Mesendoderm (in vitro differentiated cells): ENCODE measurements at regions not wholly inside any gene's neighbourhood (a gene's known extent, or its start where the extent isn't known, plus 50 kb on each side); places are given as distances from the start of the nearest gene placed in this dataset.

Experiments used
- DNase-seq: peaks from one replicate; pipeline ENCODE4 v3.0.0; 2013
- H2AK5ac ChIP-seq: 2 replicates; pipeline ENCODE4 v1.6.1; 2013; ENCODE audit warnings: low read length, inconsistent platforms
- H2BK120ac ChIP-seq: 2 replicates; pipeline ENCODE4 v1.6.1; 2013; ENCODE audit warnings: low read depth, mild to moderate bottlenecking, low read length, moderate library complexity, mixed read lengths
- H2BK15ac ChIP-seq: replicated peaks from 2 replicates; pipeline ENCODE4 v1.6.1; 2013; ENCODE audit warnings: low read depth, mild to moderate bottlenecking, moderate library complexity
- H2BK5ac ChIP-seq: 2 replicates; pipeline ENCODE4 v1.6.1; 2013; ENCODE audit warnings: low read length, inconsistent platforms
- H3K18ac ChIP-seq: 2 replicates; pipeline ENCODE4 v1.6.1; 2013; ENCODE audit warnings: mild to moderate bottlenecking, low read length, mixed read lengths
- H3K23ac ChIP-seq: one replicate; pipeline ENCODE4 v1.6.1; 2013; ENCODE audit warnings: low read length
- H3K27ac ChIP-seq: 2 replicates; pipeline ENCODE4 v1.5.1; 2013; ENCODE audit warnings: low read depth, mild to moderate bottlenecking, inconsistent platforms, low read length, moderate library complexity
- H3K27me3 ChIP-seq: 2 replicates; pipeline ENCODE4 v1.6.1; 2013; ENCODE audit warnings: low read length, control low read depth, mild to moderate bottlenecking, inconsistent platforms; ENCODE audit not compliant: insufficient read depth, poor library complexity
- H3K36me3 ChIP-seq: 2 replicates; pipeline ENCODE4 v1.6.1; 2013; ENCODE audit warnings: low read length, inconsistent platforms; ENCODE audit not compliant: control insufficient read depth, insufficient read depth
- H3K4ac ChIP-seq: one replicate; pipeline ENCODE4 v1.6.1; 2013; ENCODE audit warnings: low read depth, mild to moderate bottlenecking, low read length, moderate library complexity
- H3K4me1 ChIP-seq: 2 replicates; pipeline ENCODE4 v1.6.1; 2013; ENCODE audit warnings: low read depth, low read length, inconsistent platforms; ENCODE audit not compliant: control insufficient read depth
- H3K4me2 ChIP-seq: 2 replicates; pipeline ENCODE4 v1.6.1; 2013; ENCODE audit warnings: low read length
- H3K4me3 ChIP-seq: 2 replicates; pipeline ENCODE4 v1.5.1; 2013; ENCODE audit warnings: mild to moderate bottlenecking, low read length
- H3K56ac ChIP-seq: one replicate; pipeline ENCODE4 v1.6.1; 2013; ENCODE audit warnings: low read length
- H3K79me1 ChIP-seq: 2 replicates; pipeline ENCODE4 v1.6.1; 2013; ENCODE audit warnings: low read length, inconsistent platforms
- H3K79me2 ChIP-seq: 2 replicates; pipeline ENCODE4 v1.6.1; 2013; ENCODE audit warnings: mild to moderate bottlenecking, low read length; ENCODE audit not compliant: control insufficient read depth, insufficient read depth
- H3K9ac ChIP-seq: 2 replicates; pipeline ENCODE4 v1.6.1; 2013; ENCODE audit warnings: low read length, inconsistent platforms
- H4K5ac ChIP-seq: one replicate; pipeline ENCODE4 v1.6.1; 2013; ENCODE audit warnings: low read length
- H4K8ac ChIP-seq: one replicate; pipeline ENCODE4 v1.6.1; 2013; ENCODE audit warnings: low read depth, mild to moderate bottlenecking, control low read depth, low read length, moderate library complexity
- WGBS: extraction: QIAGEN DNeasy Blood & Tissue Kit; methylation state at CpG from one replicate; pipeline ENCODE4 v1.1.7; 2013; ENCODE audit warnings: low lambda C conversion rate, missing lambda C conversion rate; ENCODE audit not compliant: insufficient coverage; ENCODE audit errors: extremely low coverage; 5-methylcytosine and 5-hydroxymethylcytosine counted together

DNA sequence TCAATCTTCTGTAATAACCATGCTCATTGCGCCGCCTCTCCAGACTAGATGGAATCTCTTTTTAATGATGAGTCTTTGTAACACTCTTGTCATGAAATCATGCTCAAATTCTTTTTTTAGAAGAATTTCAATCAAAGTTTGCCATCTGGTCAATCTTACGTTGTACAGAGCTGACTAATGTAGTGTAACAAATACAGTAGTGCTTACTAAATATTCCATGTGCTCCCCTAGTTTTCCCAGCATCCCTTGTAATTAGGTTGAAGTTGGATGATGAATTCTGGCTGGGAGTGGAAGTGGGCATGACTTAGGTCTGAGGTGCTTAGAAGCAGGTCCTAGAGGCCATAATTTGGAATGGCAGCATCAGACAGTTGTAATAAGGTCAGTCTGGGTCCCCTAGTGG lies 309.1 kb upstream of the SNX7 start:
- Histone ChIP-seq H3K79me1 (no peaks in the 10 kb centered on the region), H2AK5ac (no peak overlapping the region), H3K4me3 (no peak overlapping the region), H2BK15ac (no peak overlapping the region), H3K27ac (no peak overlapping the region), H3K36me3 (no peaks in the 10 kb centered on the region), H3K18ac (no peak overlapping the region), H3K23ac (no peak overlapping the region), H4K8ac (no peak overlapping the region), H3K27me3 (no peaks in the 10 kb centered on the region), H3K4ac (no peak overlapping the region), H3K4me1 (no peaks in the 10 kb centered on the region), H4K5ac (no peak overlapping the region), H3K56ac (no peak overlapping the region), H3K4me2 (no peak overlapping the region), H3K9ac (no peak overlapping the region), H2BK5ac (no peak overlapping the region), H2BK120ac (no peak overlapping the region), H3K79me2 (no peaks in the 10 kb centered on the region)
- no CpG with 5 or more reads among the region's 3 CpGs for WGBS
- no peak for DNase-seq

DNA sequence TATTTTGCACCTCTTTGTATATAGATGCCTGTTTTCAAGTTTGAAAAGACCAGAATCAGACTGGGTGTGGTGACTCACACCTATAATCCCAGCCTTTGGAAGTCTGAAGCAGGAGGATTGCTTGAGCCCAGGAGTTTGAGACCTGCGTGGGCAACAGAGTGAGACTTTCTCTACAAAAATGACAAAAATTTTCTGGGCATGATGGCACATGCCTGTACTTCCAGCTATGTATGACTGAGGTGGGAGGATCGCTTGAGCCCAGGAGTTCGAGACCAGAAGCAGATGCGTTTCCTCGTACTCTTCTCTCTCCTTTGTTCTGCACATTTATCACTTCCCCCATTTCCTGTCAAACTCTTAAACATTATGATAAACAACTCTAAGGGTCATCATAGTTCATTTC lies 310.0 kb upstream of the SNX7 start:
- H3K4me2 ChIP-seq, result no peak overlapping the region
- H3K36me3 ChIP-seq, result no peaks in the 10 kb centered on the region
- no CpG with 5 or more reads among the region's 5 CpGs for WGBS
- H3K27me3 ChIP-seq, result no peaks in the 10 kb centered on the region
- H3K79me1 ChIP-seq, result no peaks in the 10 kb centered on the region
- no peaks in the 10 kb centered on the region for H3K4me1 ChIP-seq
- no peak overlapping the region for H4K8ac ChIP-seq
- no peak overlapping the region for H3K56ac ChIP-seq
- no peak overlapping the region for H3K4me3 ChIP-seq
- H4K5ac ChIP-seq, result no peak overlapping the region
- H3K4ac ChIP-seq, result no peak overlapping the region
- H2BK5ac ChIP-seq, result no peak overlapping the region
- H2BK120ac ChIP-seq, result no peak overlapping the region
- H2AK5ac ChIP-seq, result no peak overlapping the region
- H3K79me2 ChIP-seq, result no peaks in the 10 kb centered on the region
- no peak overlapping the region for H3K23ac ChIP-seq
- H2BK15ac ChIP-seq, result no peak overlapping the region
- DNase-seq, result no peak
- H3K18ac ChIP-seq, result no peak overlapping the region
- H3K9ac ChIP-seq, result no peak overlapping the region
- no peak overlapping the region for H3K27ac ChIP-seq

DNA sequence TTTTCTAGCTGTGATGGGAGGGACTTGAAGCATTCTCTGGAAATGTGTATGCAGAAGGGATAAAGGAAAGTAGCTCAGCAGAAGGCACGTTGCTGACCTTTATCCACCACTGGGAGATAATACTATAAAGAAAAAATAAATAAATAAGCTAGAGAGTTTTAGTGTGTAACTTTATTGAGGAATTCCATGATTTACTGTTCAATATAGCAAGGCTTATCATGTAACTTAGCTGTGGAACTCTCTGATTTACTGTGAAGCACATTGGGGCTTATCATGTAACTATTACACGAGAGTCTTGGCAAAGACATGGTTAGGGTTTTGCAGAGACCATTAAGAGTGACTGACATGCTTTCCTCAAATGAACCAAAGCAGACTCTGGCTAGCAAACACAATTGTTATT lies 316.1 kb upstream of the SNX7 start:
- Histone ChIP-seq H3K9ac (no peak overlapping the region), H3K79me2 (no peaks in the 10 kb centered on the region), H3K18ac (no peak overlapping the region), H3K79me1 (no peaks in the 10 kb centered on the region), H3K23ac (no peak overlapping the region), H3K36me3 (no peaks in the 10 kb centered on the region), H2BK5ac (no peak overlapping the region), H2AK5ac (no peak overlapping the region), H3K4me2 (no peak overlapping the region), H3K4me1 (no peaks in the 10 kb centered on the region), H4K5ac (no peak overlapping the region), H2BK120ac (peak overlapping the region; percentile 45), H3K27ac (no peak overlapping the region), H3K27me3 (no peaks in the 10 kb centered on the region), H3K4me3 (no peak overlapping the region), H2BK15ac (no peak overlapping the region), H3K4ac (no peak overlapping the region), H4K8ac (no peak overlapping the region), H3K56ac (no peak overlapping the region)
- no CpG with 5 or more reads among the region's 2 CpGs for WGBS
- no peak for DNase-seq

DNA sequence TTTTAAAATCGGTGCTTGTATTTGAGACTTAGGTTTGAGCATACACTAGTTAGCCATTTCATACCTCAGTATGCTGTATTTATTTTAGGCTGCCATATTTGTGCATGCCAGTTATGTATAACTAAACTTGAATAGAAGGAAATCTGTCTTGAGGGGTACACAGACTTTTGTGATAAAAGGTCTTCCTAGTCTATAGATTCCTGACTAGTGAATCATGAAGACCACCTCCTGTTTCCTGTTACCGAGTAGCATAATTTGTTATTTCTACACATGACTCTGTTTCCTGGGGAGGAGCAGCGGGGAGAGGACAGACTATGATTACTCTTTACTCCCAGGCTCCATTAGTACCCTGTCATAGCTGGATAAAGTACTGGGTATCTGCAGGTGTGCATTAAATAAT lies 316.8 kb upstream of the SNX7 start:
- no CpG with 5 or more reads among the region's 3 CpGs for WGBS
- no peaks in the 10 kb centered on the region for H3K4me1 ChIP-seq
- H2AK5ac ChIP-seq, result no peak overlapping the region
- H4K5ac ChIP-seq, result no peak overlapping the region
- no peaks in the 10 kb centered on the region for H3K36me3 ChIP-seq
- H3K4ac ChIP-seq, result no peak overlapping the region
- H3K79me1 ChIP-seq, result no peaks in the 10 kb centered on the region
- no peak overlapping the region for H2BK15ac ChIP-seq
- H3K79me2 ChIP-seq, result no peaks in the 10 kb centered on the region
- H3K56ac ChIP-seq, result no peak overlapping the region
- no peak overlapping the region for H4K8ac ChIP-seq
- H3K27ac ChIP-seq, result no peak overlapping the region
- H3K9ac ChIP-seq, result no peak overlapping the region
- H2BK120ac ChIP-seq, result no peak overlapping the region
- H3K4me3 ChIP-seq, result no peak overlapping the region
- peak; percentile 38 for DNase-seq
- H2BK5ac ChIP-seq, result no peak overlapping the region
- H3K4me2 ChIP-seq, result no peak overlapping the region
- H3K23ac ChIP-seq, result no peak overlapping the region
- H3K18ac ChIP-seq, result no peak overlapping the region
- H3K27me3 ChIP-seq, result no peaks in the 10 kb centered on the region

DNA sequence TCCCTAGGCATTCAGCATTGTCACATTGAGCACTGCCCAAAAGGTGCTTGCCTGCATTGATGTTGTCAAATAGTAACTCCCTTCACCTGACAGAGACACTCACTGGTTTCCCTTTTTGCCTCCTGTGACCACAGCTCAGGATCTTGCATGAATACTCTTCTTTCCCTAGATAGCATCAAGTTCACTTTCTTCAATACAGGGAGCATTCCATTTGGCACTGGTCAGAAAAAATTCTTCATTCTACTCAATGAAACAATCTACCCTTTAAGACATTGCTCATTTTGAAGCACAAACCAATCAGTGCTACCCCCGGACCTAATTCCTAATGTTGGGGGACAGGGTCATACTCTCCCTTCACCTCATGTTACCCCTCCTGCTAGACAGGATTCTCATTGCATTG lies 319.0 kb upstream of the SNX7 start:
- H3K4ac ChIP-seq, result no peak overlapping the region
- DNase-seq, result peak; percentile 46
- H3K56ac ChIP-seq, result no peak overlapping the region
- H3K23ac ChIP-seq, result no peak overlapping the region
- H2AK5ac ChIP-seq, result no peak overlapping the region
- no peak overlapping the region for H3K9ac ChIP-seq
- no peaks in the 10 kb centered on the region for H3K27me3 ChIP-seq
- no peak overlapping the region for H2BK15ac ChIP-seq
- H3K4me1 ChIP-seq, result no peaks in the 10 kb centered on the region
- no peak overlapping the region for H3K4me3 ChIP-seq
- no peaks in the 10 kb centered on the region for H3K79me1 ChIP-seq
- no peak overlapping the region for H2BK5ac ChIP-seq
- no peak overlapping the region for H3K27ac ChIP-seq
- H4K5ac ChIP-seq, result no peak overlapping the region
- H2BK120ac ChIP-seq, result no peak overlapping the region
- no peak overlapping the region for H3K18ac ChIP-seq
- no peaks in the 10 kb centered on the region for H3K79me2 ChIP-seq
- no CpG with 5 or more reads among the region's 1 CpG for WGBS
- no peak overlapping the region for H3K4me2 ChIP-seq
- H4K8ac ChIP-seq, result no peak overlapping the region
- H3K36me3 ChIP-seq, result no peaks in the 10 kb centered on the region

DNA sequence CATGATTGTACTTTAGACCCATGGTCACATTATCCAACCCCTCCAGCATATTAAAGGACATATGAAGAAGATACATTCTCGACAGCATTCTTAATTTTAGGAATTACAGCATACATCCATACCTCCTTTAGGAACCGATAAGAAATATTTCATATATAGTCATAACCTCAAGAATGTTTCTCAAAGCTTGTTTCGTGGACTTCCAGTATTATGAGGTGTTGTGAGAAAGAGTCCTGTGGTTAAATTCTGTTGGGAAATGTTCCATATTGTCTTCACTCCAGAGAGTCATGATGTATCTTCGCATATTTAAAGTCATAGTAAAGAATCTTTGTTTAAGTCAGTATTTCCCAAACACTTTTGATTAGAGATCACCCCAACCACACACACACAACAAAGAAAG lies 321.0 kb upstream of the SNX7 start:
- no peak overlapping the region for H3K27ac ChIP-seq
- H2AK5ac ChIP-seq, result no peak overlapping the region
- H3K18ac ChIP-seq, result no peak overlapping the region
- no peak overlapping the region for H4K5ac ChIP-seq
- no peaks in the 10 kb centered on the region for H3K79me1 ChIP-seq
- H3K27me3 ChIP-seq, result no peaks in the 10 kb centered on the region
- no peak overlapping the region for H2BK15ac ChIP-seq
- WGBS, result no CpG with 5 or more reads among the region's 4 CpGs
- H3K4me2 ChIP-seq, result no peak overlapping the region
- H3K4me3 ChIP-seq, result no peak overlapping the region
- H3K4me1 ChIP-seq, result no peaks in the 10 kb centered on the region
- no peaks in the 10 kb centered on the region for H3K79me2 ChIP-seq
- no peaks in the 10 kb centered on the region for H3K36me3 ChIP-seq
- H3K9ac ChIP-seq, result no peak overlapping the region
- no peak overlapping the region for H2BK5ac ChIP-seq
- no peak overlapping the region for H4K8ac ChIP-seq
- no peak overlapping the region for H3K23ac ChIP-seq
- H3K4ac ChIP-seq, result no peak overlapping the region
- no peak overlapping the region for H3K56ac ChIP-seq
- no peak overlapping the region for H2BK120ac ChIP-seq
- no peak for DNase-seq
